ENCODE measurements at regions not wholly inside any gene's neighbourhood (a gene's known extent, or its start where the extent isn't known, plus 50 kb on each side); places are given as distances from the start of the nearest gene placed in this dataset.

GRCh38 chr15:62567501-62567900, 402.4 kb upstream of the C2CD4B start:
- Histone ChIP-seq H3K4me3 (no peak overlapping the region), H3K27me3 (peaks cover 0 to 22% of the 10 kb centered on the region in 2 donors), H3K36me3 (no peaks in the 10 kb centered on the region), H3K27ac (no peak overlapping the region), H3K9me3 (no peaks in the 10 kb centered on the region), H3K4me1 (peaks cover 0 to 15% (median 4%) of the 10 kb centered on the region in 4 donors)
- DNase-seq (no peak), ATAC-seq (no peak)
- 96% methylated on average over 5 of the region's 9 CpGs for WGBS (ENCODE audit: insufficient coverage, low coverage, low lambda C conversion rate, missing lambda C conversion rate)
- intact Hi-C loops (cut with DNase I), result no loop called here
- no peak for TF ChIP-seq CTCF (IDR thresholded peaks at IDR 0.05)
- TF ChIP-seq POLR2A (IDR thresholded peaks at IDR 0.05), result no peak

- no peaks in the 10 kb centered on the region for H3K36me3 ChIP-seq
- intact Hi-C loops (cut with DNase I), result no loop called here
- peaks cover 0 to 15% (median 4%) of the 10 kb centered on the region in 4 donors for H3K4me1 ChIP-seq
- ATAC-seq (no peak), DNase-seq (no peak)
- H3K27ac ChIP-seq, result no peak overlapping the region
- WGBS (ENCODE audit: insufficient coverage, low coverage, low lambda C conversion rate, missing lambda C conversion rate), result 60% methylated on average over 4 of the region's 7 CpGs
- H3K4me3 ChIP-seq, result no peak overlapping the region
- peaks cover 0 to 27% of the 10 kb centered on the region in 2 donors for H3K27me3 ChIP-seq
- TF ChIP-seq CTCF (IDR thresholded peaks at IDR 0.05) (no peak), POLR2A (IDR thresholded peaks at IDR 0.05) (no peak)
- H3K9me3 ChIP-seq, result no peaks in the 10 kb centered on the region
Observed at GRCh38 chr15:62568004-62568403, 402.9 kb upstream of the C2CD4B start.

DNA sequence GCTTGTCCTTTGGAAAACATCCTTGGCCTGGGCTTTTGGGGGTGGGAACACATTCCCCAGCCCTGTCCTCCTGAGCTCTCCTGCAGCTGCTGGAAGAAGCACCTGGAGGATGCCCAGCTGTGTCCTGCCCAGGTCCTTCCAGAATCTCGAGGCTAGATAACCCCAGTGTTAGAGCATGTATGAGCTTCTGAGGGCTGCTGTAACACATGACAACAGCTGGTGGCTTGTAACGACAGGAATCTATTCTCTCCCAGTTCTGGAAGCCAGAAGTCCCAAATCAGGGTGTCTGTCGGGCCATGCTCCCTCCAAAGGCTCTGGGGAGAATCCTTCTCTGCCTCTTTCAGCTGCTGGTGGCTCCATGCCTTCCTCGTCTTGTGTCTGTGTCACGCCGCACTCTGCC, 403.6 kb upstream of the C2CD4B start:
- DNase-seq (no peak), ATAC-seq (no peak)
- intact Hi-C loops (cut with DNase I), result no loop called here
- H3K4me1 ChIP-seq, result peaks cover 0 to 15% (median 4%) of the 10 kb centered on the region in 4 donors
- H3K4me3 ChIP-seq, result no peak overlapping the region
- TF ChIP-seq CTCF (IDR thresholded peaks at IDR 0.05) (no peak), POLR2A (IDR thresholded peaks at IDR 0.05) (no peak)
- no peak overlapping the region for H3K27ac ChIP-seq
- H3K9me3 ChIP-seq, result no peaks in the 10 kb centered on the region
- H3K36me3 ChIP-seq, result no peaks in the 10 kb centered on the region
- peaks cover 0 to 27% of the 10 kb centered on the region in 2 donors for H3K27me3 ChIP-seq
- 100% methylated on average over 3 of the region's 6 CpGs for WGBS (ENCODE audit: insufficient coverage, low coverage, low lambda C conversion rate, missing lambda C conversion rate)

GRCh38 chr15:62569460-62570404, 404.6 kb upstream of the C2CD4B start:
- DNase-seq (peak; percentile 79 to 87 (median 83)), ATAC-seq (peak; percentile 73 to 91 (median 88))
- peaks cover 0 to 27% of the 10 kb centered on the region in 2 donors for H3K27me3 ChIP-seq
- no peak overlapping the region for H3K27ac ChIP-seq
- TF ChIP-seq CTCF (IDR thresholded peaks at IDR 0.05), result no peak
- no peak for TF ChIP-seq POLR2A (IDR thresholded peaks at IDR 0.05)
- H3K9me3 ChIP-seq, result no peaks in the 10 kb centered on the region
- no peaks in the 10 kb centered on the region for H3K36me3 ChIP-seq
- intact Hi-C loops (cut with DNase I), result no loop called here
- H3K4me1 ChIP-seq, result peaks cover 0 to 15% (median 4%) of the 10 kb centered on the region in 4 donors
- 33% methylated on average over 10 of the region's 14 CpGs for WGBS (ENCODE audit: insufficient coverage, low coverage, low lambda C conversion rate, missing lambda C conversion rate)
- no peak overlapping the region for H3K4me3 ChIP-seq
